GM18861 (cell line): ENCODE measurements at regions not wholly inside any gene's neighbourhood (a gene's known extent, or its start where the extent isn't known, plus 50 kb on each side); places are given as distances from the start of the nearest gene placed in this dataset.

ENCODE experiments used
- ATAC-seq: cut with Tn5 transposase; IDR thresholded peaks from one replicate; pipeline ENCODE4 v1.9.1; 2021; ENCODE audit not compliant: unreplicated experiment

DNA sequence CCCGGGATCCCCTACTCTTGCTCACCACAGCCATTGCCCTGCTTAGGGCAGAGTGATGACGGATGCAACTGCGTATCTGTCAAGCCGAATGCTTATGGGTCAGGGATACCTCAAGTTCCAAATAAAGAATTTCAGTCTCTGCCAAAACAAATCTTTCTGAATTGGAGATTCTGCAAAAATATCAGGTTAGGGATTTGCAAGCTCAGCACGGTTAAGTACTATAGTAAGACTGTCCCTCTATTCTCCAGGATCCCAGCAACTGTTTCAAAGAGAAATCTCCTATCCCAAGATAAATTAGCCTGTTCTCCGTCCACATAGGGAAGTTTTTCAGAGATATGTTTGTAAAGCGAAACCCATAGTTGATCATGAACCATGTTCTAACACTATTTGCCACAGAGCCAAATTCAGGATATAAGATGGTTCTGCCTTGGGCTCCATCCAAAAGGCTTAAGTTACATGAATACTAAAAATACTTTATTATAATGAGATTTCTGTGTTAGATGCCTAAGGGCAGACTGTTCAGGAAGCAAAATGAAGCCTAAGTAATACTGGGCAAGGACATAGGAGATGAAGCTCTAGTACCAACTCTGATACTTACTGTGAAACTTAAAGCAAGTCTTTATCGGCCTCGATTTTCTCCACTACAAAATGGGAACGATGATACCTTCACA lies 100.1 kb upstream of the LPP start:
- ATAC-seq: no peak

DNA sequence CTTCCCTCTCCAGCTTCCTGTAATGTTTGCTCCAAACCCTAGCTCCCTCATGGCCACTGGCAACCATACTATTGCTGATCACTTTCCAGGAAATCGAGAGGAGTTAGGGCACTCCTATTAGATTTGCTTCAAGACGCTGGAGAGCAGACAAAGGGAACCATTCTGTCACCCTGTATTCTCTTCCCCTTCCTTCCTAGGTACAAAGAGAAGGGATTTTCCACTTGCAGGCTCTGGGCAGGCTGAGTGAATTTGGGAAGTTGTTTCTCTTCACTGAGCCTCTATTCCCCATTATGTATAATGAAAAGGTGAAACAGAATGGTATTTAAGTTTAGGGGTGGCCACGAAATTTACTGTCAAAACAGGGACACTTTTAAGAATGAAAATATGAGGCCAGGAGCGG lies 99.4 kb upstream of the LPP start:
- no peak for ATAC-seq

DNA sequence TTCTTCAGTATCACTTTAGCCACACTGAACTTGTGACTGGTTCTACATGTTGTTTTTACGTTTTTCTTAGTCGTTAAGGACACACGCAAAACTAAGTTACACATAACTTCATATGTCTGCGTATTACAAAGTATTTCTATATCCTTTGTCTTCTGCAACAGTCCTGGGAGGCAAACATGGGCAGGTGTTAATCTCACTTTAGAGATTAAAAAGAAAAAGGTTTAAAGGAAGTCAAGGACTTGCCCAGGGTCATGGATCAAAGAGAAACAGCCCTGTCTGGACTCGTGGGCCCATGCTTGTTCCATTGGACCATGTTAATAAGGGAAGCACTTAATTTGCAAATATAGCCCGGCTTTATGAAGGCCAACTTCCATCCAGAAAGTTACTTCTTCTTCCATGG lies 98.6 kb upstream of the LPP start:
- no peak for ATAC-seq

DNA sequence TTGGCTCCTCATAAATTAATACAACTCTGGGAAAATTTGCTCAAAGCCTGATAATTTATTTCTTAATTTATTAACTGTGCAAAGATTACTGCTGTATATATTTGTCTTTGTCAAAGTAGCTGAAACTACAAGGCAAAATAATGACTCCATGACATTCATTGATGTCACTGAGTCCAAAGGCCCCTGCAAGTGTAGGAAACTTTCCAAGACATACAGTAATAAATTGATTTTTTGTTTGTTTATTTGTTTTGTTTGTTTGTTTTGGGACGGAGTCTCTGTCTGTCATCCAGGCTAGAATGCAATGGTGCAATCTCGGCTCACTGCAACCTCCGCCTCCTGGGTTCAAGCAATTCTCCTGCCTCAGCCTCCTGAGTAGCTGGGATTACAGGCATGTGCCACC lies 96.8 kb upstream of the LPP start:
- no peak for ATAC-seq

DNA sequence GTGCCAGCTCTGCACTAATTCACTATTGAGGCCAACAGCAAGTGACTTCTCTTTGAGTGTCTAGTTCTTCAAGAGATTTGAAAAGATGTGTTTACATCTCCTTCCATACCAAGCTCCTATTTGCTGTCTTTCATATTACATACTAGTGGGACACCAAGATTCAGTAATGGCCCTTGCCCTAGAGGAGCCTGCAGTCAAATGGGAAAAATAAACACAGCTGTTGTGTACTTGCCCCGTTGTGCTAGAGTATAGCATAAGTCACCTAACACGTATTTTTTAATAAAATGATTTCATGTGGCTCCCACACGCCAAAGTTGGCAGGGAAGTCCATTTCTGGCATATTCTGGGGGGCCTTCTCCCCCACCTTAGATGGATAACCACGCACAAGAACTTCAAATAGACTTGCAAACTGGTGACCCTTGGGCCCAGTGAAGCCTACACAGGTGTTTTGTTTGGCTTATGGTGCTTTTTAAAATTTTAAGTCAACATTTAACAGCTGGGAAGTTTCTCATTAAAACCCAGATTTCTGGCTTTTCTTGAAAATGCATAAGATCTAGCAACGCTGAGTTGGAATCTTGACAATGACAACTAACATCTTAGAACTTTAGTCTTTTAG lies 95.3 kb upstream of the LPP start:
- no peak for ATAC-seq

DNA sequence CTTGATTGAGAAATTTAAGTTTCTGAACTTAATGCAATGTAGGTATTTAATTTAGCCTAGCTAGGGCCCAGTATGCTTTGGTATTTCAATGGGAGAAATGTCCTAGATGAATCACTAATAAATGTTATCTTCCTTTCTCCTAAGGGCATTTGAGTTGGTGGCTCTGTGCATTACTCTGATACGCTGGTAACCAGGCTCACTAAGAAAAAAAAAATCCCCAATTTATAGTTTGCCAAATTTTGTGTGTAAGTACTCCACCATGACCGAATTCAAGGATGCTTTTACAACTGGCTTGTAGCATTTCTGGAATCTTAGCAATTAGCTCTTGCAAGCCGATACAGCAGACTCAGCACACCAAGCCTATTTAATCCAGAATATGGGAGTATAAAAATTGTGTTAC lies 94.6 kb upstream of the LPP start:
- ATAC-seq: no peak

DNA sequence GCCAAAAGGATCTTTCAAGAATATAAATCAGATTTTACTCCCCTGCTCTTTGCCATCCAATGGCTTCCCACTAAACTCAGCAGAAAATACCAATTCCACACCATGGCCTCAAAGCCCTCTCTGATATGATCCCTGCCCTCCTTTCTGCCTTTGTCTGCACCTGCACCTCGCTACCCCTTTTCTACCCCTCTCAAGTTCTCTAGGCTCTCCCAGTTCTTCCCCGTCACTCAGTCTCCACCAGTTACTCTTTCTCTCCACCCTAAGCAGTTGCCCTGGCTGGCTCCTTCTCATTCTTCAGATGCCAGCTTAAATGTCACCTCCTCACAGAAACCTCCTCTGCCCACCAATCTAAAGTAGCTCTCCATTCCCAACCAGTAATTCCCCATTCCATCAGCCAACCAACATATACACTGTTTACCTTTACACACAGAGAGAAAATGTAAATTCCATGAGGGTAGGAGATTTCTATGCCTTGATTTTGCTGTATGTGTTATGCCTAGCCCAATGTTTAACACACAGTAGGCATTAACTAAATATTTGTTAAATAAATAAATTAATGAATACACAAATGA lies 93.6 kb upstream of the LPP start:
- no peak for ATAC-seq

DNA sequence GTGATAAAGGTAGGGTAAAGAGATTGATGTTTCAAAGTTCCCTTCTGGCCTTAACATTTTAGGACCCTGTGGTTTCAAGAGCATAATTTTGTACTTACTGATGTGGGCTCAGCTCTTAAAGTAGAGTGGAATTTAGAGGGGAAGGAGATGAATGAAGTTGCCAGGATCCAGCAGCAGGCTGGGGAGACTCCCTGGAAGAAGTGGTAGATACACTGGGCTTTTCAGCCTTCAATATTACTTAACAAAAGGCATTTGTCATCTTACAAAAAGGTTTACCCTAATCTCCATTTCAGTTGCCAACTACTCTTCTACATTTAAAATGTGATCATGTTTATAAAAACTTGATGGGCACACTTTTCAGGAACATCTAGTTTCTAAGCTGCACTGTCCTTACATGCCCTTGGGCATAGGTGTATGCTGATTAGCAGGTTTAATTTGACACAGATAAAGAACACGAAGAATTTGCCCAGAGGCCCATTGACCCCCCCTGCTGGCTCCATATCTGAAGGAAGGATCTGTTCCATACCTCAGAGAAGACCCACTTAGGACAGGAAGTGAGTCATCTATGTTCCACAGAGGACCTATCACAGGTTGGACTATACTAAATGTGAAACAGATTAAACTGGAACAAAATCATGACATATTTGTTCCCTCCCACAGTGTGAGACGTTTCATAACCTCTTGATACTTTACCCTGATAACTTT lies 93.0 kb upstream of the LPP start:
- ATAC-seq: peak; percentile 46

DNA sequence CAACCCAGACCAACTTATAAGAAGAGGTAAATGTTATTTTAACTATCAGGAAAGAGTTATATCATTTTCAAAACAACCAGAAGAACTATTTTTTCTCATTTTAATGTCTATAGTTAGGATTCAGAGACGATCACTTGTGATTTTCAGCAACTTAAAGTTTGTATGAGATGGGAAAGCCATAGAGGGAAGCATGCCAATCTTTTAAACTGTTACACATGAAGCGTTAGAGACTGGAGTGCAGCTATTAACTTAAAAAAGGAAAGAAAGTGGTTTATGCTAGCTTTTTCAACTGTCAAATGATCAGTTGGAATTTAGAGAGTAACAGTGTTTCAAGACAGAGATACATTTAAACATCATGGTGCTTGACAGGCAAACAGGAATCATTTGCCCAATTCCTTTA lies 91.7 kb upstream of the LPP start:
- no peak for ATAC-seq

DNA sequence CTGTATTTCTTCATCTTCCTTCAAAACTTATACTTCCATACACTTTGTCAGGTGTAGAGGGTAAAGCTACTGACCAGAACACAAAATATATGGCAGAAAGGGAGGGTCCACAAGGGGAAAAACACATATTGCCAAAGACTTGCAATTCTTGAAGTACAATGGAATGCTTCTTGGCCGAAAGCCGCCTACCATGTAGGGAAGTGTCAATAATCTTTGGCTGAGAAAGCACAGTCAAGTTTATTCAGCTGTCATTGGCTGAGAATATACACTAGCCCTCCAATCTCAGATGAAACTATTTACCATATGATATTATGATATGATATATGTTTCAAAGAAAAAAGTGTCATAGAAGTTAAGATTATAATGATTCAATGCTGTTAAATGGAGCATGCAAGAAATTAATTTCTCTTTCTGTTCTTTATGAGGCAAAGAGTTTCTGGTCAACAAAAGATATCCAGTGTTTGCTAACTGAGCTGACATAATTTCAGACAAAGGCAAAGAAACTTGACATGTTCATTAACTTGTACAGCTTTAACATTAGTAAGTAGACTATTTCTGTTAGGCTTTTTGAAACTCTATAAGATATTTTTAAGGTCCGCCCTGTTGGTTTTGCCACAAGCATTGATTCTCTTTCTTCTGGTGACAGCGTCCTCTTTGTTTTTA lies 89.0 kb upstream of the LPP start:
- no peak for ATAC-seq

DNA sequence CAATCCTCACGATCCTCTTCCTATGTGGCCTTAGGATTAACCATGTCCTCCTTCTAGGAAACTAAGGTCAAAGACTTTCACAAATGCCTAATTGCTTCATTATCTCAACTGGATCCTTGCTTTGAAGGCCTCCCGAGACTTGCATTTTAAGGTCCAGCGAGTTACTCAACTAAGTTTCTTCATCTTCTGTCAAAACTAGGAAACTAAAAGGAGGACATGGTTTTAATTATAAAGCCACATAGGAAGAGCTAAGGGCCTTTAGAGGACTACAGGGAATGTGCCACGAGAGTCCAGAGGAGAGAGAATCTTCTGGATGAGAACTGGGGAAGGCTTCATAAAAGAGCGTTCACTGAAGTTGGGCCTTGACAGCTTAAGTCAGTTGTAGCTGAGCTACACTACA lies 87.8 kb upstream of the LPP start:
- no peak for ATAC-seq

DNA sequence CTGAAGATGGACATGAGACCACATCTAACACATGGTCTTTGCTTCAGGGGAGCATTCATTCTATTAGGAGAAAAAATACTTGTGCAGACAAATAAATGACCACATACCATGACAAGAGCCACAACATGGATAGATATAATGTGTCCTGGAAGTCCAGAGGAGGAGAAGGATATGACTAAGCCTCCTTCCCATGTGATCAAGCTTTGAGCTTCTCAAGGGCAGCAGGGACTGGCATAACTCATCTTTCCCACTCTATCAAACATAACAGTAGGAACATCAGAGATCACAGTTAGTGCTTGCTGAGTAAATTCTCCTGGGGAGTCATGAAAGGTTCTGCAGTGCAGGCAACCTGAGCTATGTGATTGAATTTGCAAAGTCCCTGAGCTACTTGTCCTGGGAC lies 86.0 kb upstream of the LPP start:
- ATAC-seq: no peak

DNA sequence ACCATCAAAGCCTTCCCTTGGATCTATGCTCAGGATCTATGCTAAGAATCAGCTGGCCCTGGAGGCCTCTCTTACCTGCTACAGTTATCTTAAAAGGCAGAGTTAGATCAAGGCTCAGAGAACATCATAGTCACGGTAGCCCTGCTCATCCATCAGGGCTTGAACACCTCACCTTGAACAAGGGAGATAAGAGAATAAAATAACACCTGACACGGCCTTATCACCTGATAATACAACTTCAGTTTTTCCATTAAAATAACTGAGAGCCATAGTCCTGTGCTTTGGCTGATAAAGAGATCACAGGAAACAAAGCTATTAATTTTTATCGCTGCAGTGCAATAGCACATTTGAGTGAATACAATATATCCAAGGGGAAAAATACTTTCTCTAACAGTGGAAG lies 85.6 kb upstream of the LPP start:
- ATAC-seq: no peak

DNA sequence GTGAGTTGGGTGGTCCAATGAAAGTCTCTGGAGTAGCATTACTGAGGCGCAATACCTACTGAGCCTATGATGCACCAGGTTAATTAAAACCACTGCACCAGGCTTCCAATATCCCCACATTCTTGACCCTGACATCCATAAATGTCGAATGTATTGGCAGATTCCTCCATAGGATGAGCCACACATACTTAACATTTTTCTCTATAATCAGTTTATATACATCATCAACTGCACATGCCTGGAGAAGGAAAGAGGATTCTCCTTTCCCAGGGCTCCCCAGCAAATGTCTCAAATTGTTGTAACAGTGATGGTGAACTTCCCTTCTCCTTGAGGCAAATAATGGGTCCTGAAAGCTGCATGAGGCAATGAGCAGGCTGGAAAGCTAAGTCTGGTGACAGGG lies 82.3 kb upstream of the LPP start:
- no peak for ATAC-seq

DNA sequence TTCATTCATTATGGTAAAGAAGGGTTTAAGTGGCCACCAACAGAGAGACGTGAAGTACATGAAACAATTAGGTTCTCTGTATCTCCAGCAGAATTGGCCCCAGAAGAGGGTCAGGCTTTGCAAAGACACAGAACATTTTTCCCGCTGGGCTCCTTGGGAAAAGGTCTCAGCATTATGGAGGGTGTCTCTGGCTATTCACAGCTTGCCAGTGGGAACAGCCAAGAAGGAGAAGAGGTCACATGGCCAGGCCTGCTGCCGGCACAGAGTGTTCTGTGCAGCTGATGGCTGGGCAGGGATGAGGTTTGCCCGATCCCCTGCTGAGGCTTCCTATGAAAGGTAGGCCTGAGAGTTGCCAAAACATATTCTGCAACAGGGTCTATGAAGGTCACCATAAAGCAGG lies 77.8 kb upstream of the LPP start:
- ATAC-seq: no peak

DNA sequence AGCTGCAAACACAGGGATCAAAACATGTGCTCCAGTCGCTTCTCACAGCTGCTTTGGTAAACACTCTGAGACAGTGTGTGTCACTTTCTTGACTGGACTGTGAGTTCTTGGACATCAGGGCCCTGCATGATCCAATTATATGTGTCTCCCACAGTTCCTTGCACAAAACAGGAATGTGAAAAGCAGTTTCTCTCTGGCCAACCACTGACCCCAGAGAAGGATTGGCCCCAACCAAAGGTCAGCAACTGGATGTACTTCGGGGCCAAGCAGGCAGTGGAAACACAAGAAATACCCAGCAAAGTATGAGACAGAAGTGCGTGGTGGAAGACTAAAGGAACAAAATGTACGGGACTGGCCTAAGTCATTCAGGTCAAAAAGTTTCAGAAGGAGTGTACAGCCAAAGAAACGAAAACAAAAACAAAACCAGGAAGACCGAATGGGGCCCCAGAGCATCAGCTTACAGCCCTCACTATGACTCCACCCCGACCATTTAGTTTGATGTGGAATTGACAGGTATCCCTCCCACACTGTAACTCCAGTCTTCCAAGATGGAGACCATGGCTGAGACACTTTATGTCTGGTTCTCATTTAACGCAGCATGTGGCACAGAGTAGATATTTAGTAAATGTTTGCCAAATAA lies 76.7 kb upstream of the LPP start:
- no peak for ATAC-seq

DNA sequence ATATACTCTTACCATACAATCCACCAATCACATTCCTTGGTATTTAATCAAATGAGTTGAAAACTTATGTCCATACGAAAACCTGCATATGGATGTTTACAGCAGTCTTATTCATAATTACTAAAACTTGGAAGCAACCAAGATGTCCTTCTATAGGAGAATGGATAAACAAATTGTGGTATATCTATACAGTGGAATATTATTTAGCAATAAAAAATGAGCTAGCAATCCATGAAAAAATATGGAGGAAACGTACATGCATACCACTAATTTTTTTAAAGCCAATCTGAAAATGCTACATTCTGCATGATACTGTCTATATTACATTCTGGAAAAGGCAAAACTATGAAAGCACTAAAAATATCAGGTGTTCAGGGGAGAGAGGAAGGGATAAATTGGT lies 73.9 kb upstream of the LPP start:
- ATAC-seq: no peak

DNA sequence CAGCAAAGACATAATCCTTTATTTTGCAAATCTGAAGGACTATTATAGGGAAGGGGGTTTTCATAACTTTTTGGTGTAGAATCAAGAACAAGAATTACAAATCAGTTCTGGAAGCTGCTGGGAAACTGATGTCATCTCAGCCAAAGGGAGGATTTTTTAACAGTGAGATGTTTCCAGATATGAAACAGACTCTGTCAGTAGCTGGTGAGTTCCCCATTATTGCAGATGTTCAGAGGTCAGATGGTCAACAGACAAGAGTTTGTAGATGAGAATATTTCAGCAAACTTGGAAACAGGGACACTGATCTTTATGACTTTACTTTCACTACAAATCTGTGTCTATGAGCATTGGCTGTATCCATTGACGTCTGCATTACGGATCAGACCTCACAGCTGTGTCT lies 71.9 kb upstream of the LPP start:
- no peak for ATAC-seq

DNA sequence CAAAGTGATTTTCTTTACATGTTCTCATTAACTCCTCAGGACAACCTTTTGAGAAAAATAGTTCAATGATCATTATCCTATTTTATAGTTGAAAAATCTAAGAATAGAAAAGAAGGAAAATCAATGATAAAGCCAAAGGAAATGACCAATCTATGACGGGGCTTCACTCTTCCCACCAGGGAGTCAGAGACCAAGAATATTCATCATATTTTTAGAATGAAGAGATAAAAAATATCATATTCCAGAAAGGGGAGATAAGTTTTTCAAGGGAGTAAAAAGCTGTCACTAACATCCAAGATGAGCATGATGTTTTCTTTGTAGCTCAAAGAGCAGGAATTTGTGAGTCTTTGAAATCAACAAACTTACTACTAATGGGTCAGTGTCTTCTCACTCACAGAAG lies 71.5 kb upstream of the LPP start:
- ATAC-seq: no peak

DNA sequence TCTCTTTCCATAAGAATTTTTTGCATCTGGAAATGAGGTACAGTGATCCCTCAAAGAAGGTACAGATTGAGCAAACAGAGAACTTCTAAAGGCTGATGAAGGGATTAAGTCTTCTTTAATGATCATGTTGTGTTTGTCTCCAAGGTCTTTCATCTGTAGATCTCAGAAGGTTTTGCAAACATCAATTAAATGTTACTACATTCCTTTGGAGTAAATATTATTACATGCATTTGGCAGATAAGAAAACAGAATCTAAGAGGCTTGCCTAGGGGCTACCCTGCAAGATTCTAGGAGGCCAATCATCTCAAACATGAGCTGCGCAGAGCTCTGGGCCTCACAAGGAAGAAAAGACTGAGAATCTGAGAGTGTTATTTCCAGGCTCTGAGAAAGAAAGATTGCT lies 70.9 kb upstream of the LPP start:
- ATAC-seq: no peak
